GM23338 (cell line): ENCODE measurements at regions not wholly inside any gene's neighbourhood (a gene's known extent, or its start where the extent isn't known, plus 50 kb on each side); places are given as distances from the start of the nearest gene placed in this dataset.

Experiments
- CTCF ChIP-seq, 2 experiments: fragments of 200-600 bp in 1 of 2; sonication (generic) in 1 of 2; conservative IDR thresholded peaks; 2 replicates each; pipeline versions ENCODE4 v1.5.1 to v1.6.1; 2016 to 2017; ENCODE audit warnings: antibody characterized with exemption in 2 of 2, low read depth in 2 of 2, mild to moderate bottlenecking in 2 of 2, moderate library complexity in 1 of 2
- EZH2phosphoT487 ChIP-seq: fragments of 200-600 bp; sonication (generic); IDR thresholded peaks from one replicate; pipeline ENCODE4 v1.8.1; 2018; ENCODE audit warnings: antibody characterized with exemption; ENCODE audit not compliant: unreplicated experiment
- REST ChIP-seq: IDR thresholded peaks from one replicate; pipeline ENCODE4 v1.6.1; 2018; ENCODE audit warnings: antibody characterized with exemption; ENCODE audit not compliant: unreplicated experiment
- STAT1 ChIP-seq: IDR thresholded peaks from one replicate; pipeline ENCODE4 v1.6.1; 2016; ENCODE audit warnings: antibody characterized with exemption; ENCODE audit not compliant: unreplicated experiment
- ZNF462 ChIP-seq: fragments of 250-450 bp; sonication (Bioruptor Pico); IDR thresholded peaks from 2 replicates; pipeline ENCODE4 v1.5.0; 2020; ENCODE audit warnings: mild to moderate bottlenecking, moderate library complexity

- TF ChIP-seq ZNF462 (CRISPR knock-in tag) (no peak), REST (no peak), STAT1 (no peak), CTCF (conservative IDR thresholded peaks at IDR 0.05; ENCODE audit: low read depth in 2 of 2) (no peak), EZH2phosphoT487 (no peak)
Observed at GRCh38 chr2:64874593-64874992, 114.6 kb upstream of the SLC1A4 start (continued).
